ENCODE measurements at regions not wholly inside any gene's neighbourhood (a gene's known extent, or its start where the extent isn't known, plus 50 kb on each side); places are given as distances from the start of the nearest gene placed in this dataset.

DNA sequence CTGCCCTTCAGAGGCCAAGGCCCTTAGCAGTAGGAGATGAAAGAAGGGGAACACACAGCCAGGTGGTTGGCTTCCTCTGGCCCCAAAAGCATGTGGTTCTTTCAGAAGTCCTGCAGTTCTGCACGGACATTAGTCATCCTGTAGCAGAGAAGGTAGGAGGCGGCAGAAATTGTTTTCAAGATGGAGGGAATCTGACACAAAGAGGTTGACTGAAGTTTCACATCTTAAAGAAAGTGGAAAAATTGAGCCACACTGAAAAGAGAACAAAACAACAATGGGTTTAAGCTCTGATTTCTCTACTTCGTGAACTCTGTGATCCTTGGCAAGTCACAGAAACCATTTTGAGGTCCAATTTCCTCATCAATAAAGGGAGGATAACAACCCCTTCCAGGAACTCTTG, 125.3 kb upstream of the DNAH14 start:
- TF ChIP-seq, protein P1, sequence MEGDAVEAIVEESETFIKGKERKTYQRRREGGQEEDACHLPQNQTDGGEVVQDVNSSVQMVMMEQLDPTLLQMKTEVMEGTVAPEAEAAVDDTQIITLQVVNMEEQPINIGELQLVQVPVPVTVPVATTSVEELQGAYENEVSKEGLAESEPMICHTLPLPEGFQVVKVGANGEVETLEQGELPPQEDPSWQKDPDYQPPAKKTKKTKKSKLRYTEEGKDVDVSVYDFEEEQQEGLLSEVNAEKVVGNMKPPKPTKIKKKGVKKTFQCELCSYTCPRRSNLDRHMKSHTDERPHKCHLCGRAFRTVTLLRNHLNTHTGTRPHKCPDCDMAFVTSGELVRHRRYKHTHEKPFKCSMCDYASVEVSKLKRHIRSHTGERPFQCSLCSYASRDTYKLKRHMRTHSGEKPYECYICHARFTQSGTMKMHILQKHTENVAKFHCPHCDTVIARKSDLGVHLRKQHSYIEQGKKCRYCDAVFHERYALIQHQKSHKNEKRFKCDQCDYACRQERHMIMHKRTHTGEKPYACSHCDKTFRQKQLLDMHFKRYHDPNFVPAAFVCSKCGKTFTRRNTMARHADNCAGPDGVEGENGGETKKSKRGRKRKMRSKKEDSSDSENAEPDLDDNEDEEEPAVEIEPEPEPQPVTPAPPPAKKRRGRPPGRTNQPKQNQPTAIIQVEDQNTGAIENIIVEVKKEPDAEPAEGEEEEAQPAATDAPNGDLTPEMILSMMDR (IDR thresholded peaks at IDR 0.05; ENCODE audit: borderline replicate concordance, control extremely low read depth, extremely low read depth, insufficient read depth, missing control alignments), result no peak
- DNase-seq (ENCODE audit: low spot score), result no peak
- in situ Hi-C loops (cut with MboI; ENCODE audit: low sequenced_read_pairs, unreplicated experiment), result no loop called here

DNA sequence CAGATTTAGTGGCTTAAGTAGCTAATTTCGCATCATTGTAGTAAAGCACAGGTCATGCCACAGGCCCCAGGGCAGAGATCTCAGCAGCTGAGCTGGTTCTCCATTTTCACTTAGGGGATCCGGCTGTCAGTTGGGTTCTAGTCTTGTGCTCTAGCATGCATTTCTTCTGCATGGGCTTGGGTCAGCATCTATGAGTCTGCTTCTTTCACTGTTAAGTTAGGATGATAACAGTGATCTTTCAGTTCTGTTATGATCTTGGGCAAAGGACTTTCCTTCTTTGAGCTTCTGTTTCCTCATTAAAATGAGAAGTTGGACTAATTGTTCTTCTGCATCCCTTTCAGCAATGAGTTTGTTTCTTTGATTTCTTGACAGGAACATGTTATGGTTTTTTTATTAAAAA, 123.6 kb upstream of the DNAH14 start:
- no peak for DNase-seq (ENCODE audit: low spot score)
- in situ Hi-C loops (cut with MboI; ENCODE audit: low sequenced_read_pairs, unreplicated experiment), result no loop called here
- TF ChIP-seq, protein P1 (IDR thresholded peaks at IDR 0.05; ENCODE audit: borderline replicate concordance, control extremely low read depth, extremely low read depth, insufficient read depth, missing control alignments), result no peak

DNA sequence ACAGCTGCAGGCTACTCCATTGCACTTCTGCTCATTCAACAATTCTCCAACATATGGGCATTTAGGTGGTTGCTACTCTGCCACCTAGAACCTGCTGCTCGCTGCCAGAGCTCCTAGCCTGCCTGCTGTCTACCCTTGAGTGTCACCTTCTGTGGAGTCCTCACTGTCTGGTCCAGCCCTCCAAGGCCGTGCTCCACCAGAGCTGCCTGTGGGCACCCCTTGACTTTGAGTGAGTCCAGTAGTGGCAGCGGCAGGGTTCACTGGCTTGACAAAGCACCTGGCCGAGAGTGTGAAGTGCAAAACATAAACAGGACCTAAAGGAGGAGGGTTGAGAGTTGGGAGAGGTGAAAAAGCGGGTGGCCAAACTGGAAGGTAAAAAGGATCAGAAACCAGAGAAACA, 120.3 kb upstream of the DNAH14 start:
- in situ Hi-C loops (cut with MboI; ENCODE audit: low sequenced_read_pairs, unreplicated experiment), result no loop called here
- TF ChIP-seq, protein P1 (IDR thresholded peaks at IDR 0.05; ENCODE audit: borderline replicate concordance, control extremely low read depth, extremely low read depth, insufficient read depth, missing control alignments), result no peak

DNA sequence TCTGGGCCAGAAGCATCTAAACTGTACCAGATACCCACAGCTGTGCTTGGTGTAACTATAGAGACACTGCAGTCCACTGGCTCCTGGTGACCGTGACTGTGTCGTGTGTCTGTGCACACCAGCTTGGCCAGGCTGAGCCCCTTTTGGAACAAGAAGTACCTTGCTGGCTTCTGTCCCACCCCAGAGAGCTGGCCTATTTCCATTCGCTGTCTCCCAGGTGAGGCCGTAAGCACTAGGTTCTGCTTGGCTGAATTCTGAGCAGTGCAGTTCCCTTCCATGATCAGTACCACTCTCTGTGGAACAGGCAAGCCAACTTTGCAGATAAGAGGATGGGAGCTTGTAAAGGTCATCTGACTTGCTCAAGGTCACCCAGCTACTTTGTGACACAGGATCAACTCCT, 119.9 kb upstream of the DNAH14 start:
- in situ Hi-C loops (cut with MboI; ENCODE audit: low sequenced_read_pairs, unreplicated experiment), result no loop called here
- TF ChIP-seq, protein P1 (IDR thresholded peaks at IDR 0.05; ENCODE audit: borderline replicate concordance, control extremely low read depth, extremely low read depth, insufficient read depth, missing control alignments), result no peak
- no peak for DNase-seq (ENCODE audit: low spot score)

More for the DNA sequence above, 120.3 kb upstream of the DNAH14 start:
- DNase-seq (ENCODE audit: low spot score), result no peak

DNA sequence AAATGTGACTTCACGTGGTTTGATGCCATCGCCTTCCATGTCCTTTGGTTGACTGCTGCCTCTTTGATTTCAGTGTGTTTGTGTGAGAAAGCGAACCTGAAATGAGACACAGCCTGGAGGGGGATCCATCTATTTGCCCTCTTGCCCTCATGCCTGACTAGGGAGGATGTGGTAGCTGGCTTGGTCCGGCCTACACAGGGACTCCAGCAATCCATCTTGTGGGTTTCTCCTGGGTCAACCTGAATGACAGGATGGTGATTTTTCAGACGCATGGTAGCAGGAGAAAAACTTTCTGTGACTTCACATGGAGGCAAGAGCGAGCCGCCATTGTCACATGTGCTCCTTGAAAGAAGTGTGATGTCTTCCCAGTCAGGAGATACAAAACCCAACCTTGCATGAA, 117.9 kb upstream of the DNAH14 start:
- TF ChIP-seq, protein P1 (IDR thresholded peaks at IDR 0.05; ENCODE audit: borderline replicate concordance, control extremely low read depth, extremely low read depth, insufficient read depth, missing control alignments), result no peak
- in situ Hi-C loops (cut with MboI; ENCODE audit: low sequenced_read_pairs, unreplicated experiment), result no loop called here
- DNase-seq (ENCODE audit: low spot score), result no peak

DNA sequence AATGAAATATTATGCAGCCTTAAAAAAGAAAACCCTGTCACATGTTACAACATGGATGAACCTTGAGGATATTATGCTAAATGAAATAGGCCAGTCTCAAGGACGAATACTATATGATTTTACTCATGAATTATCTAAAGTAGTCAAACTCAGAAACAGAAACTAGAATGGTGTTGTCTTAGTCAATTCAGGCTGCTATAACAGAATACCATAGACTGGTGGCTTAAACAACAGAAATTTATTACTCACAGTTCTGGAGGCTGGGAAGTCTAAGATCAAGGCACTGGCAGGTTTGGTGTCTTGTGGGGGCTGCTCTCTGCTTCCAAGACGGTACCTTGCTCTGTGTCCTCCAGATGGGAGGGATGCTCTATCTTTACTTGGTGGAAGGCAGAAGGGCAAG, 113.8 kb upstream of the DNAH14 start:
- in situ Hi-C loops (cut with MboI; ENCODE audit: low sequenced_read_pairs, unreplicated experiment), result no loop called here
- DNase-seq (ENCODE audit: low spot score), result no peak
- TF ChIP-seq, protein P1 (IDR thresholded peaks at IDR 0.05; ENCODE audit: borderline replicate concordance, control extremely low read depth, extremely low read depth, insufficient read depth, missing control alignments), result no peak

DNA sequence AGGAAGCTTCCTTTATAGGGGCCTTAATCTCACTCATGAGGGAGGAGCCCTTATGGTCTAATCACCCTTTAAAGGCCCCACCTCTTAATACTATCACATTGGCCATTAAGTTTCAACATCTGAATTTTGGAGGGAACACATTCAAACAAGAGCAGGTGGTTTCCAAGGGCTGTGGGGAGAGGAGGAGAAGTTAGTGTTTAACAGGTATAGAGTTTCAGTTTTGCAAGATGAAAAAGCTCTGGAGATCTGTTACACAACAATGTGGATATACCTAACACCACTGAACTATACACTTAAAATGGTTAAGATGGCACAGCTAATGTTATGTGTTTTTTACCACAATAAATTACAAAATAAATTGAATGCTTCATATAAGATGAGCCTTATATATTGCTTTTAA, 113.4 kb upstream of the DNAH14 start:
- TF ChIP-seq, protein P1 (IDR thresholded peaks at IDR 0.05; ENCODE audit: borderline replicate concordance, control extremely low read depth, extremely low read depth, insufficient read depth, missing control alignments), result no peak
- no peak for DNase-seq (ENCODE audit: low spot score)
- in situ Hi-C loops (cut with MboI; ENCODE audit: low sequenced_read_pairs, unreplicated experiment), result no loop called here
